Endothelial cell of umbilical vein (primary cell): ENCODE measurements at regions not wholly inside any gene's neighbourhood (a gene's known extent, or its start where the extent isn't known, plus 50 kb on each side); places are given as distances from the start of the nearest gene placed in this dataset.

Experiments used
- BruUV-seq: library from RNA; stranded (reverse); fragments of 400-500 nt; replicated peaks from 2 replicates; lab custom pipeline; 2021; lab: Mats Ljungman, UMichigan
- CTCF ChIA-PET: fragments of 300-600, 350-600 bp; sonication (Branson Sonifier 250); formaldehyde crosslinking; loops from one replicate; lab custom pipeline; 2021; ENCODE audit warnings: antibody characterized with exemption, inconsistent platforms; lab: Charles Lee
- POLR2A ChIA-PET: fragments of 300-600, 350-600 bp; sonication (Branson Sonifier 250); formaldehyde crosslinking; loops from one replicate; lab custom pipeline; 2021; ENCODE audit warnings: antibody characterized with exemption, inconsistent platforms; lab: Charles Lee
- DNase-seq: peaks from one replicate; pipeline ENCODE4 v3.0.0-alpha.2; 2011; ENCODE audit warnings: low read depth, low spot score
- FAIRE-seq: peaks from 2 replicates; lab custom pipeline; 2011; peaks lifted over from hg19 to GRCh38; lab: Jason Lieb, UNC
- H2AFZ ChIP-seq: 2 replicates; pipeline ENCODE4 v1.6.0; 2012; ENCODE audit warnings: low read depth, low read length, control low read depth, inconsistent platforms
- H3K27ac ChIP-seq: 2 replicates; pipeline ENCODE4 v1.5.1; 2011; ENCODE audit warnings: low read depth, mild to moderate bottlenecking, control low read depth, low read length, moderate library complexity; ENCODE audit not compliant: insufficient read depth
- H3K27me3 ChIP-seq, 2 experiments: 2 replicates each; pipeline versions ENCODE4 v1.6.0 to v1.6.1; 2011; ENCODE audit warnings: low read length in 2 of 2, mixed read lengths in 1 of 2; ENCODE audit not compliant: control insufficient read depth in 2 of 2, insufficient read depth in 2 of 2
- H3K36me3 ChIP-seq, 2 experiments: 2 replicates in 1 of 2; 3 replicates in 1 of 2; pipeline ENCODE4 v1.5.1; 2011; ENCODE audit warnings: low read length in 2 of 2, mild to moderate bottlenecking in 1 of 2, moderate library complexity in 1 of 2; ENCODE audit not compliant: control insufficient read depth in 2 of 2, insufficient read depth in 2 of 2; ENCODE audit errors: extremely low read depth in 1 of 2
- H3K4me1 ChIP-seq: 3 replicates; pipeline ENCODE4 v1.5.1; 2011; ENCODE audit warnings: mild to moderate bottlenecking, low read length; ENCODE audit not compliant: control insufficient read depth, insufficient read depth; ENCODE audit errors: extremely low read depth
- H3K4me2 ChIP-seq: 2 replicates; pipeline ENCODE4 v1.6.1; 2011; ENCODE audit warnings: low read length, control low read depth, mixed read lengths; ENCODE audit not compliant: insufficient read depth
- H3K4me3 ChIP-seq, 3 experiments: fragments of 200-600 bp in 1 of 3; sonication (generic), shearing (Covaris generic) in 1 of 3; replicated peaks in 1 of 3; 2 replicates each; pipeline ENCODE4 v1.5.1; 2011 to 2016; ENCODE audit warnings: control low read depth in 3 of 3, low read length in 3 of 3, mild to moderate bottlenecking in 2 of 3, inconsistent platforms in 1 of 3, low read depth in 1 of 3, moderate library complexity in 1 of 3; ENCODE audit not compliant: insufficient read depth in 1 of 3
- H3K79me2 ChIP-seq: 2 replicates; pipeline ENCODE4 v1.6.0; 2012; ENCODE audit warnings: low read length, inconsistent platforms; ENCODE audit not compliant: control insufficient read depth, insufficient read depth
- H3K9ac ChIP-seq: replicated peaks from 2 replicates; pipeline ENCODE3; 2011; ENCODE audit warnings: low read length, control low read depth; ENCODE audit not compliant: insufficient read depth; ENCODE audit errors: extremely low read depth
- H3K9me1 ChIP-seq: replicated peaks from 3 replicates; pipeline ENCODE4 v1.6.0; 2011; ENCODE audit warnings: mild to moderate bottlenecking, low read length; ENCODE audit not compliant: control insufficient read depth, insufficient read depth; ENCODE audit errors: extremely low read depth
- H3K9me3 ChIP-seq: replicated peaks from 2 replicates; pipeline ENCODE4 v1.5.1; 2012; ENCODE audit warnings: low read length, inconsistent platforms; ENCODE audit not compliant: control insufficient read depth, insufficient read depth
- H4K20me1 ChIP-seq: replicated peaks from 2 replicates; pipeline ENCODE3; 2011; ENCODE audit warnings: mild to moderate bottlenecking, low read length; ENCODE audit not compliant: control insufficient read depth, insufficient read depth; ENCODE audit errors: extremely low read depth
- EZH2 ChIP-seq: IDR thresholded peaks from 2 replicates; pipeline ENCODE4 v1.6.1; 2012; ENCODE audit warnings: borderline replicate concordance, low read depth, mild to moderate bottlenecking, moderate library complexity, low read length, inconsistent platforms; ENCODE audit not compliant: severe bottlenecking
- FOS ChIP-seq: IDR thresholded peaks from 2 replicates; pipeline ENCODE4 v1.6.1; 2011; ENCODE audit warnings: mild to moderate bottlenecking, low read length, moderate library complexity, borderline replicate concordance; ENCODE audit not compliant: insufficient read depth
- GATA2 ChIP-seq: IDR thresholded peaks from 2 replicates; pipeline ENCODE4 v1.7.0; 2011; ENCODE audit warnings: low read depth, mild to moderate bottlenecking, moderate library complexity, mixed read lengths, low read length; ENCODE audit not compliant: insufficient read length, insufficient read depth
- JUN ChIP-seq: IDR thresholded peaks from 2 replicates; pipeline ENCODE4 v1.6.1; 2011; ENCODE audit warnings: borderline replicate concordance, low read depth; ENCODE audit not compliant: insufficient read length, insufficient read depth
- MAX ChIP-seq: IDR thresholded peaks from 2 replicates; pipeline ENCODE4 v1.6.1; 2011; ENCODE audit not compliant: insufficient read depth, insufficient read length
- MYC ChIP-seq: IDR thresholded peaks from one replicate; pipeline ENCODE4 v1.6.1; 2011; ENCODE audit warnings: mild to moderate bottlenecking, low read depth, low read length
- POLR2A ChIP-seq: IDR thresholded peaks from 2 replicates; pipeline ENCODE4 v1.6.1; 2012; ENCODE audit warnings: low read depth, mild to moderate bottlenecking, control low read depth, low read length
- POLR2AphosphoS5 ChIP-seq: IDR thresholded peaks from 2 replicates; pipeline ENCODE4 v1.6.1; 2012; ENCODE audit warnings: low read depth, mild to moderate bottlenecking, control low read depth, low read length, moderate library complexity; ENCODE audit not compliant: insufficient read depth
- dilution Hi-C: fragments of 300-500 bp; cut with MboI; formaldehyde crosslinking; loops from one replicate; pipeline ENCODE4 v1.15.0; 2019; ENCODE audit warnings: low sequenced_read_pairs; ENCODE audit not compliant: extremely low pct_ligation_motif_present
- intact Hi-C: fragments of 100-400 bp; cut with micrococcal nuclease; formaldehyde crosslinking; loops from one replicate; pipeline ENCODE4 v1.10.0; 2022
- TF ChIP-seq, protein P1 (sequence below), 2 donors: IDR thresholded peaks; 1 replicate in 1 of 2; 2 replicates in 1 of 2; pipeline ENCODE4 v1.5.1; 2011; ENCODE audit warnings: low read length in 2 of 2, mild to moderate bottlenecking in 2 of 2, moderate library complexity in 2 of 2, control low read depth in 1 of 2, inconsistent platforms in 1 of 2, low read depth in 1 of 2; ENCODE audit not compliant: insufficient read depth in 1 of 2; ENCODE audit errors: extremely low read depth in 1 of 2

DNA sequence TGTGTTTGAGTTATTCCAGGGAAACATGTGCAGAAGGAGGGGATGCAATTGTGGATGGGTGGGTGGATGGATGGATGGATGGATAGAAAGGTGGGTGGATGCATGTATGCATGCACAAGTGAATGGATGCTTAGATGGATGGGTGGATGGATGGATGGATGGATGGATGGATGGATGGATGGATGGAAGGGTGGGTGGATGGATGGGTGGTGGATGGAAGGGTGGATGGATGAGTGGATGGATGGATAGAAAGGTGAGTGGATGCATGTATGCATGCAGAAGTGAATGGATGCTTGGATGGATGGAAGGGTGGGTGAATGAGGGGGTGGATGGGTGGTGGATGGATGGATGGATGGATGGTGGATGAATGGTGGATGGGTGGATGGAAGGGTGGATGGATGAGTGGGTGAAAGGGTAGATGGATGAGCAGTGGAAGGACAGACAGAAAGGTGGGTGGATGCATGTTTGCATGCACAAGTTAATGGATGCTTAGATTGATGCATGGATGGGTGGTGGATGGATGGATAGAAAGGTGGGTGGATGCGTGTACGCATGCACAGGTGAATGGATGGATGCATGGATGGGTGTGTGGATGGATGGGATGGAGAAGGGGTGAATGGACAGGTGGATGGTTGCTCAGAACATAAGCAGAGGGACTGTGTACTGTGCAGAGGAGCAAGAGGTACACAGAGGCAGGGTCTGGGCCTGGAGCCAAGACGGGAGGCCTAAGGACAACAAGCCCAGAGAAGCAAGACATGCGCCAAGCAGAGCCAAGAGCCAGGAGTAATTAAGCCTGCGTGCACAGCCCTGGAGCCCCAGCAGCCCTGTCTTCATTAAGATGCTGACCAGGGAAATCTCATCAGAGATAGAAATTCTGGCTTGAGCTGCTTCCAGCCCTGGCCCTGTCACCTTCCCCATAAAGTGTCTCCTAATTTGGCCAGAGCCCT is 84.6 kb upstream of the PPP1R26 start:
- peaks cover 5% of the 10 kb centered on the region for H3K9me3 ChIP-seq
- no peaks in the 10 kb centered on the region for H3K27me3 ChIP-seq
- H3K4me3 ChIP-seq = no peak overlapping the region
- no peaks in the 10 kb centered on the region for H3K36me3 ChIP-seq
- ChIA-PET POLR2A (no interaction called here), CTCF (no interaction called here)
- no peak for TF ChIP-seq POLR2A
- TF ChIP-seq FOS = no peak
- no peak for TF ChIP-seq POLR2AphosphoS5
- TF ChIP-seq MYC = no peak
- TF ChIP-seq EZH2 = no peak
- TF ChIP-seq, protein P1, sequence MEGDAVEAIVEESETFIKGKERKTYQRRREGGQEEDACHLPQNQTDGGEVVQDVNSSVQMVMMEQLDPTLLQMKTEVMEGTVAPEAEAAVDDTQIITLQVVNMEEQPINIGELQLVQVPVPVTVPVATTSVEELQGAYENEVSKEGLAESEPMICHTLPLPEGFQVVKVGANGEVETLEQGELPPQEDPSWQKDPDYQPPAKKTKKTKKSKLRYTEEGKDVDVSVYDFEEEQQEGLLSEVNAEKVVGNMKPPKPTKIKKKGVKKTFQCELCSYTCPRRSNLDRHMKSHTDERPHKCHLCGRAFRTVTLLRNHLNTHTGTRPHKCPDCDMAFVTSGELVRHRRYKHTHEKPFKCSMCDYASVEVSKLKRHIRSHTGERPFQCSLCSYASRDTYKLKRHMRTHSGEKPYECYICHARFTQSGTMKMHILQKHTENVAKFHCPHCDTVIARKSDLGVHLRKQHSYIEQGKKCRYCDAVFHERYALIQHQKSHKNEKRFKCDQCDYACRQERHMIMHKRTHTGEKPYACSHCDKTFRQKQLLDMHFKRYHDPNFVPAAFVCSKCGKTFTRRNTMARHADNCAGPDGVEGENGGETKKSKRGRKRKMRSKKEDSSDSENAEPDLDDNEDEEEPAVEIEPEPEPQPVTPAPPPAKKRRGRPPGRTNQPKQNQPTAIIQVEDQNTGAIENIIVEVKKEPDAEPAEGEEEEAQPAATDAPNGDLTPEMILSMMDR (IDR thresholded peaks at IDR 0.05; ENCODE audit: extremely low read depth in 1 of 2, insufficient read depth in 1 of 2, low read depth in 1 of 2, low read length in 2 of 2) = no peak
- no peak for TF ChIP-seq GATA2
- TF ChIP-seq MAX = no peak
- TF ChIP-seq JUN = no peak
- dilution Hi-C loops (no loop called here), intact Hi-C loops (no loop called here)
- no peaks in the 10 kb centered on the region for H3K4me1 ChIP-seq
- no TSS peak for BruUV-seq
- DNase-seq (no peak), FAIRE-seq (no peak)
- H3K79me2 ChIP-seq = no peaks in the 10 kb centered on the region
- no peak overlapping the region for H3K4me2 ChIP-seq
- no peaks in the 10 kb centered on the region for H3K9me1 ChIP-seq
- H3K9ac ChIP-seq = no peak overlapping the region
- no peaks in the 10 kb centered on the region for H4K20me1 ChIP-seq
- H2AFZ ChIP-seq = no peak overlapping the region
- no peak overlapping the region for H3K27ac ChIP-seq
